ENCODE measurements at regions not wholly inside any gene's neighbourhood (a gene's known extent, or its start where the extent isn't known, plus 50 kb on each side); places are given as distances from the start of the nearest gene placed in this dataset.

DNA sequence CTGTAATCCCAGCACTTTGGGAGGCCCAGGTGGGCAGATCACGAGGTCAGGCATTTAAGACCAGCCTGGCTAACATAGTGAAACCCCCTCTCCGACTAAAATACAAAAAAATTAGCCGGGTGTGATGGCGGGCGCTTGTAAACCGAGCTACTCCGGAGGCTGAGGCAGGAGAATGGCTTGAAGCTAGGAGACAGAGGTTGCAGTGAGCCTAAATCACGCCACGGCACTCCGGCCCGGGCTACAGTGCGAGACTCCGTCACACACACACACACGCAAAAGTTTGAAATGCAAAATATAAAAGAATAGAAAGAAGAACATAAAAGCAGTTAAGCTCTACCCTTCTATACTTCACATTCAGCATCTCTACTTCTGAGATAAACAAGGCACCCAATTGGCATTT lies 1165.9 kb upstream of the CNTN5 start:
- ChIA-PET CTCF (no interaction called here), POLR2A (no interaction called here)
- TF ChIP-seq, protein P1, sequence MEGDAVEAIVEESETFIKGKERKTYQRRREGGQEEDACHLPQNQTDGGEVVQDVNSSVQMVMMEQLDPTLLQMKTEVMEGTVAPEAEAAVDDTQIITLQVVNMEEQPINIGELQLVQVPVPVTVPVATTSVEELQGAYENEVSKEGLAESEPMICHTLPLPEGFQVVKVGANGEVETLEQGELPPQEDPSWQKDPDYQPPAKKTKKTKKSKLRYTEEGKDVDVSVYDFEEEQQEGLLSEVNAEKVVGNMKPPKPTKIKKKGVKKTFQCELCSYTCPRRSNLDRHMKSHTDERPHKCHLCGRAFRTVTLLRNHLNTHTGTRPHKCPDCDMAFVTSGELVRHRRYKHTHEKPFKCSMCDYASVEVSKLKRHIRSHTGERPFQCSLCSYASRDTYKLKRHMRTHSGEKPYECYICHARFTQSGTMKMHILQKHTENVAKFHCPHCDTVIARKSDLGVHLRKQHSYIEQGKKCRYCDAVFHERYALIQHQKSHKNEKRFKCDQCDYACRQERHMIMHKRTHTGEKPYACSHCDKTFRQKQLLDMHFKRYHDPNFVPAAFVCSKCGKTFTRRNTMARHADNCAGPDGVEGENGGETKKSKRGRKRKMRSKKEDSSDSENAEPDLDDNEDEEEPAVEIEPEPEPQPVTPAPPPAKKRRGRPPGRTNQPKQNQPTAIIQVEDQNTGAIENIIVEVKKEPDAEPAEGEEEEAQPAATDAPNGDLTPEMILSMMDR (IDR thresholded peaks at IDR 0.05; ENCODE audit: insufficient read depth, low read length, missing control alignments): no peak
- no peak for DNase-seq (ENCODE audit: low read depth, low spot score)
- H3K4me3 ChIP-seq (ENCODE audit: low read depth, low read length): no peak overlapping the region

DNA sequence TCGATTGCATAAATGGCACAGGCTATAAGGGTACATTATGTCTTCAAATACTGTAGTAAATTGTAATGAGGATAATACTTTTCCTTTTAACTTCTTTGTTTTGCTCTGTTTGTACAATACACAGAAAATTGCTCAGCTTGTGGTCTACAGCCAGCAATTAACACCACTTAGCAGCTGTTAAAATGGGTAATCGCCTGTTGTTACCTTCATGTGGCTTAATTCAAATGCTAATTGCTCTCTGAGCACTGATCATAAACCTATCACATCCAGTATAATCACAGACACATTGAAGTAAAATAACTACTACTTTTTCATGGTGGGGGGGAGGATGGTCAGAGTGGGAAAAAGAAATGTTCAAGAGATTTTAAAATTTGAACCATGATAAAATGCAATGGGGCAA lies 1164.1 kb upstream of the CNTN5 start:
- TF ChIP-seq, protein P1 (IDR thresholded peaks at IDR 0.05; ENCODE audit: insufficient read depth, low read length, missing control alignments): no peak
- no peak overlapping the region for H3K4me3 ChIP-seq (ENCODE audit: low read depth, low read length)
- ChIA-PET CTCF (no interaction called here), POLR2A (no interaction called here)
- DNase-seq (ENCODE audit: low read depth, low spot score): no peak

DNA sequence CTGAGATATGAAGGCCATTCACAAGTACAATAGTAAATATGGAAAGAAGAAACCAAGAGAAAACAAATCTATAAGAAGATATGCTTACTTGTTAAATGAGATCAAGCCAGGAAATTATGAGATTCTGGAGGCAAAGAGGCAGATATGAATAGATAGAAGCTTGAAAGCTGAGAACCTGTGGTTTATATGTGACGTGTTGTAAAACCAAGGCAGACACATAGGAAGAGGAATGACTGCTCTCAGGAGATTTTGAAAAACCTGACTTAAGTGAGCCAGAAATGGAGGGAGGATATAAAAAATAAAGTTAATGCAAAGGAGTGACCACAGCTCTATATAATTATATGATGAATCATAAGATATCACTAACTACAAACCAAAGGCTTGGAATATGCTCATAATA lies 1160.5 kb upstream of the CNTN5 start:
- no peak for DNase-seq (ENCODE audit: low read depth, low spot score)
- ChIA-PET CTCF (no interaction called here), POLR2A (no interaction called here)

DNA sequence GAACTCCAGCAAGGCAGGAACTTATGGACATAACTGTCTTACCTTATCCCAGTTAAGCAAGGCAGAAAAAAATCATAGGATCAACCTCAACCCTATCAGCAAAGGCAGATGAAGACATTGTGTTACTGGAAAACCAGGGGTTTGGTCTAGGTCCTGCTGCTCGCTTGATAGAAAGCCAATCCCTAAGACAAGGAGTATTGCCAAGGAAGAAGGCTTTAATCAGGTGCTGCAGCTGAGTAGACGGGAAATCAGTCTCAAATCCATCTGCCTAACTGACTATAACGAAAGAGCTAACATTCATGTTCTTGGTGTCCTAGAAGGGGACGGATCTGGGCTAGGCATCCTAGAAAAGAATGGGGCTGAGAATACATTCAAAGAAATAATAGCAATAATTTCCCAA lies 1158.7 kb upstream of the CNTN5 start:
- H3K4me3 ChIP-seq (ENCODE audit: low read depth, low read length): no peak overlapping the region
- ChIA-PET CTCF (no interaction called here), POLR2A (no interaction called here)
- TF ChIP-seq, protein P1 (IDR thresholded peaks at IDR 0.05; ENCODE audit: insufficient read depth, low read length, missing control alignments): no peak
- DNase-seq (ENCODE audit: low read depth, low spot score): no peak

More for the DNA sequence above, 1160.5 kb upstream of the CNTN5 start:
- TF ChIP-seq, protein P1 (IDR thresholded peaks at IDR 0.05; ENCODE audit: insufficient read depth, low read length, missing control alignments): no peak
- no peak overlapping the region for H3K4me3 ChIP-seq (ENCODE audit: low read depth, low read length)

DNA sequence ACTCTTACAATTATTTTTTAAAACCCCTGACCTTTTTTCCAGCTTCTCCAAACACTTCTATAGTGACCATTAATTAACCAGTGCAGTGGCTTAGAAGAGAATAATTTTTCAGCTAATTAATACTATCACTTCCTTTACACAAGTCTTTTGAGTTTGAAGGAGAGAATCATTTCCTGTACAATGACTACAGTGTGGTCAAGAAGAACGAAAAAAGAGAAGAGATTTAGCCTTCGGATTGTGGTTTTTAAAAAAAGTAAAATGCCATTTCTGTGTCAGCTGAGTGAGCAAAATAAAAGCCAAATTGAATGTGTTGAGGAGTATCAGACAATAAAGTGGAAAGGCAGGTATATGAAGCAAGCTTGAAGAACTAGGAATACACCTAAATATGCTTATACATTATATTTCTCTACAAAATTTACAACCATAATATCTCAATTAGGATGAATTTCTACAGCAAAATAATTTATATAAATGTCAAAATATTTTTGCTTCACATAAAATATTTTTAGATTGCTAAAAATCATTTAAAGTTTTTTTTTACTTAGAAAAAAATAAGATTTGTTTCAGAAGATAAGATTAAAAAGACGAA lies 1155.2 kb upstream of the CNTN5 start:
- DNase-seq (ENCODE audit: low read depth, low spot score): no peak
- TF ChIP-seq, protein P1 (IDR thresholded peaks at IDR 0.05; ENCODE audit: insufficient read depth, low read length, missing control alignments): no peak
- CTCF ChIA-PET: no interaction called here
- no peak overlapping the region for H3K4me3 ChIP-seq (ENCODE audit: low read depth, low read length)
- POLR2A ChIA-PET: no interaction called here

DNA sequence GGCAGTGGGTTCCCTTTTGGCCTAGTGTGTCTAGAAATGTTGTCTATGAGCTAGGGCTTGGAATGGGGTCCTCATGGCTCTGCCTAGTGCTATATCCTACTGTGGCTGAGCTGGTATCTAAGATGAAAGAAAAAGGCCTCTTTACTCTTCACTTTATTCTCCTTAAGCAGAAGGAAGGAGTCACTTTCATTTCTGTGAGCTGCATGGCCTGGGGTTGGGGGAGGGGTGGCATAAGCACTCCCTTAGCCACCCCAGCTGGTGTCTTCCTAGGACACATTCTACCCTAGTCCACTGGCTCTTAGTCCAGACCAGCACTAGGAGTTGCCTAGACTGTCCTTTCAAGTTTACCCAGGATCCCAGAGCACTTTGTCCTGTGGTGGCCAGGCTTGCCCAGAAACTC lies 1148.9 kb upstream of the CNTN5 start:
- CTCF ChIA-PET: no interaction called here
- DNase-seq (ENCODE audit: low read depth, low spot score): no peak
- POLR2A ChIA-PET: no interaction called here
- H3K4me3 ChIP-seq (ENCODE audit: low read depth, low read length): no peak overlapping the region
- TF ChIP-seq, protein P1 (IDR thresholded peaks at IDR 0.05; ENCODE audit: insufficient read depth, low read length, missing control alignments): no peak
